ENCODE measurements at regions not wholly inside any gene's neighbourhood (a gene's known extent, or its start where the extent isn't known, plus 50 kb on each side); places are given as distances from the start of the nearest gene placed in this dataset.
"Not testable (repeated sequence)": the region's sequence is repeated elsewhere in the genome, so short reads cannot be mapped to it uniquely, and the experiment has no call there.

DNA sequence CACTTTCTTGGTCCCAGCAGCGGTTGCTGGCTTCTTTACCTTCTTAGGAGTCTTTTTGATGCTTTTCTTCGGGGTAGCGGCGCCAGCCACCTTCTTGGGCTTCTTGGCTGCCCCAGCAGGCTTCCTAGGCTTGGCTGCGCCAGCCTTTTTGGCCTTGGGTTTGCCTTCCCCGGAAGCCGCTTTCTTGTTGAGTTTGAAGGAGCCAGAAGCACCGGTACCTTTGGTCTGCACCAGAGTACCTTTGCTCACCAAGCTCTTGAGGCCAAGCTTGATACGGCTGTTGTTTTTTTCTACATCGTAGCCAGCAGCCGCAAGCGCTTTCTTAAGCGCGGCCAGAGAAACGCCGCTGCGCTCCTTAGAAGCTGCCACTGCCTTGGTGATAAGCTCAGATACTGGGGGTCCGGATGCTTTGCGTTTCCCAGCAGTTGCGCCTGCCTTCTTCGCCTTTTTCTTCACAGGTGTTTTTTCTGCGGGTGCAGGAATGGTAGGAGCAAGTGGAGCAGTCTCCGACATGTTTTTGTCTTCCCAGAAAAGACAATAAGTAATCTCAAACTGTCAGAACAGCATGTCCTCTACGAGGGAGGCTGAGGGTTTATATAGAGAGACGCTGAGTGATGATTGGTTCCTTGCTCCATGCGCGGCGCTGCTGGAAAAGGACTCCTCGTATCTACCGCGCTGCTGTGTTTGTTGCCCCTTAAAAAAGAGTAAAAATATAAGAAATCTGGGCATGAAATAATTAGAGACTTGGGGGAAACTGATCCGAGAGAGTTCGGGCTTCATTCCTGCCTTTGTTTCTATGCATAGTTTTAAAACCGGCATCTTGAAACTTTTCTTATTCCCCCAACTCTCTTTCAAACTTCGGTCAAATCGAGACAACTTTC lies 130.3 kb upstream of the BTN3A2 start:
- DNase-seq (ENCODE audit: low spot score) = peak; percentile 90

DNA sequence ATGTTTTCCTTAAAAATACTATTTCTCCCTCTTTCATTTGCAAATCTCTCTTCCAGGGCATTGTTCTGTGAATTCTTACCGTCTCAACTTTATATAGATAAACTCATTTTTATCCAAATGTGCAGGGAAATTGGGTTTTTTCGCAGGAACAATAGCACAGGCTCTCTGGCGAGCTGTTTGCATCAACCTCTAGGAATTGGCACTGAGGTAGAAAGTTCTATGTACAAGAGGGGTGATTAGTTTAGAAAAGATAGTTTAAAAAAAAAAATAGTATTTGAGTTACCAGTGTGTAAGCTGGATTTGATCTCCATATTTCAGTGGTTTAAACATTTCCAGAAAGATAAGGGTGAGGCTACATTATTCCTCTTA lies 129.7 kb upstream of the BTN3A2 start:
- peak; percentile 42 for DNase-seq (ENCODE audit: low spot score)

- DNase-seq (ENCODE audit: low spot score) = not testable (repeated sequence)
Observed at GRCh38 chr6:26239415-26239814, 125.6 kb upstream of the BTN3A2 start.

DNA sequence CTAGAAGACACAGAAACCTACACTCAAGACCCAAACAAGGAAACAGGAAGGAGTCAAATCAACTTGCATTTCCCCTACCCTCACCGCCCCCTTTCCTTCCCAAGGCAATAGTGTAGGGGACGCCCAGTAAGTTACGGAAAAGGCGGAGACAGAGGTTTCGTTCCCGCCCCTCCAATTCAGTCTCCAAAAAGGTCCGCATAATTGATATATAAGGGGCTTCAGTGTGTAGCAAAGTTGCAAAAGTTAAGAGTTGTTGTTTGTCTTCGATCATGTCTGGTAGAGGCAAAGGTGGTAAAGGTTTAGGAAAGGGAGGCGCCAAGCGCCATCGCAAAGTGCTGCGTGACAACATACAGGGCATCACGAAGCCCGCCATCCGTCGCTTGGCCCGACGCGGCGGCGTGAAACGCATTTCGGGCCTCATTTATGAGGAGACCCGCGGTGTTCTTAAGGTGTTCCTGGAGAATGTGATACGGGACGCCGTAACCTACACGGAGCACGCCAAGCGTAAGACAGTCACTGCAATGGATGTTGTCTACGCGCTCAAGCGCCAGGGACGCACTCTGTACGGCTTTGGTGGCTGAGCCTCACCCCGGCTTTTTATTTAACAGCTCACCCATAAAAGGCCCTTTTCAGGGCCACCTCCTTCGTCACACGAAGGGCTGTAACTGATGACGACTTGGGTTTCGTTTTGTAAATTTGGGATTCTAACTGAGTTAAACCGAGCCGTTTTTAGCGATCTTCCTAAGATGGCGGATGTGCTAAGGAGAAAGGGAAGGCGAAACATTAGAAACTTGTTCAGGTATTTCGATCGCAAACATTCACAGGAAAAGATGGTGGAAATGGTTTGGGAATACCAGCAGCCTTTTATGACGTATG lies 124.6 kb upstream of the BTN3A2 start:
- DNase-seq (ENCODE audit: low spot score) = no peak

DNA sequence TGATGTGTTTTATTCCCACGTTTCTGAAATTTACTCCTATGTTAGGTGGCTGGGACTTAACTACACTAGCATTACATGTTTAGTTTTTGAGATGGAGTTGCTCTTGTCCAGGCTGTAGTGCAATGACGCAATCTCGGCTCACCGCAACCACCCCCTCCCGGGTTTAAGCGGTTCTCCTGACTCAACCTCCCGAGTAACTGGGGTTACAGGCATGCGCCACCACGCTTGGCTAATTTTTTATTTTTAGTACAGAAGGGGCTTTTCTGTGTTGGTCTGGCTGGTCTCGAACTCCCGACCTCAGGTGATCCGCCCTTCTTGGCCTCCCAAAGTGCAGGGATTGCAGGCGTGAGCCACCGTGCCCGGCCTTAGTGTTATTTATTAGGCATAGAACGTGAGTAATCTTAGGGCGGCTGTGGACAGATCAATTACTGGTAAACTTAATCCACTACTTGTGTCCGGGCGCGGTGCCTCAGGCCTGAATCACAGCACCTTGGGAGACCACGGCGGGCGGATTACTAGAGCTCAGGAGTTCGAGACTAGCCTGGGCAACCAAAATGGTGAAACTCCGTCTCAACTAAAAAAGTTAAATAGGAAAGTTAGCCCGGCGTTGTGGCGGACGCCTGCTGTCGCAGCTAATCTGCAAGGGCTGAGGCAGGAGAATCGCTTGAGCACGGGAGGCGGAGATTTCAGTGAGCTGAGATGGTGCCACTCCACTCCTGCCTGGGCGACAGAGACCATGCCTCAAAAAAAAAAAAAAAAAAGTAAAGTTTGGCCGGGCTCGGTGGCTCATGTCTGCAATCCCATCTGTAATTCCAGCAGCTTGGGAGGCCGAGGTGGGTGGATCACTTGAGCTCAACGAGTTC lies 123.7 kb upstream of the BTN3A2 start:
- DNase-seq (ENCODE audit: low spot score) = no peak

DNA sequence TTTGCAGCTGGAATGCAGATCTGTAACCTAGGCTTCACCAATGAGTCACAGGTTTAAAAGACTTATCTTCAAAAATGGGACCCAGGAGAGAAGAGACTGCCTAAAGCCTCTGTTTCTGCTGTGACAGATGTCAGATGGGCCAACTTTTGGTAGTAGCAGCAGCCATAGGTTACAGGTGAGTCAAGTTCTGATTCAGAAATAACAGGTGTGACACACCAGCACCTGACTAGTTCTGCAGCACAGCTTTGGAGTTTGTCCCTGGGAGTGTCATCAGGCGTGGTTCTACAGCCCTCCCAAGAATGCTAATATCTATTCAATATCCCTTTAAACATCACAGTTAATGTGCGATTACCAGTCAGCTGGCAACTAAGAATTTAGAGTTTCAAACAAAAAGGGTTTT lies 121.9 kb upstream of the BTN3A2 start:
- no peak for DNase-seq (ENCODE audit: low spot score)

- DNase-seq (ENCODE audit: low spot score) = no peak
Observed at GRCh38 chr6:26243752-26244151, 121.2 kb upstream of the BTN3A2 start.

DNA sequence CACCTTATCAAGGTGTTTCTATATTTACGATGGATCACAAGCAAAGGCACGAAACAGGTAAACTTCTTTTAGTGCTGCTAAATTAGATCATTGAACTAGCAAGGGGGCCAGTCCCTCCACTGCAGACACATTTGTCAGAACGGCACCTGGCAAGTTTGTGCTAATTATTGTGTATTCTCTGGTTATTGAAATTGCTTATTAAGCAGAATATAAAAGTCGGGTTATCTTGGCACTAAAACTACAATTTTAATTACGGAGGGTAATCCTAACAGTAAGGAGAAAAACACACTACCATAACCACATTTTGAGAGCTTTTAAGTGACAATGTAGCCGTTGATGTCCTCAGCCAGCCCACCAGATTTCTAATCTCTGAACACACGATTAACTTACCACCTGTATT lies 118.9 kb upstream of the BTN3A2 start:
- no peak for DNase-seq (ENCODE audit: low spot score)

DNA sequence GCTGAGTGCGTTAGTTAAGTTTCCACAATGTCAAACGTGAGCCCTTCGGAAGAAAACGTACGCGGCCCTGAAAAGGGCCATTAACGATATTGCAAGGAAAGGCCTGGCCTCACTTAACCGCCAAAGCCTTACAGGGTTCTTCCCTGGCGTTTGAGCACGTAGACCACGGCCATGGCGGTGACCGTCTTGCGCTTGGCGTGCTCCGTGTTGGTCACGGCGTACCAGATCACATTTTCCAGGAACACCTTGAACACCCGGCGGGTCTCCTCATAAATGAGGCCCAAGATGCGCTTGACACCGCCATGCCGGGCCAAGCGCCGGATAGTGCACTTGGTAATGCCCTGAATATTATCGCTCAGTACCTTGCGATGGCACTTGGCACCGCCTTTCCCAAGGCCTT lies 118.4 kb upstream of the BTN3A2 start:
- DNase-seq (ENCODE audit: low spot score) = no peak

- no peak for DNase-seq (ENCODE audit: low spot score)
Observed at GRCh38 chr6:26249707-26249956, 115.4 kb upstream of the BTN3A2 start.

DNA sequence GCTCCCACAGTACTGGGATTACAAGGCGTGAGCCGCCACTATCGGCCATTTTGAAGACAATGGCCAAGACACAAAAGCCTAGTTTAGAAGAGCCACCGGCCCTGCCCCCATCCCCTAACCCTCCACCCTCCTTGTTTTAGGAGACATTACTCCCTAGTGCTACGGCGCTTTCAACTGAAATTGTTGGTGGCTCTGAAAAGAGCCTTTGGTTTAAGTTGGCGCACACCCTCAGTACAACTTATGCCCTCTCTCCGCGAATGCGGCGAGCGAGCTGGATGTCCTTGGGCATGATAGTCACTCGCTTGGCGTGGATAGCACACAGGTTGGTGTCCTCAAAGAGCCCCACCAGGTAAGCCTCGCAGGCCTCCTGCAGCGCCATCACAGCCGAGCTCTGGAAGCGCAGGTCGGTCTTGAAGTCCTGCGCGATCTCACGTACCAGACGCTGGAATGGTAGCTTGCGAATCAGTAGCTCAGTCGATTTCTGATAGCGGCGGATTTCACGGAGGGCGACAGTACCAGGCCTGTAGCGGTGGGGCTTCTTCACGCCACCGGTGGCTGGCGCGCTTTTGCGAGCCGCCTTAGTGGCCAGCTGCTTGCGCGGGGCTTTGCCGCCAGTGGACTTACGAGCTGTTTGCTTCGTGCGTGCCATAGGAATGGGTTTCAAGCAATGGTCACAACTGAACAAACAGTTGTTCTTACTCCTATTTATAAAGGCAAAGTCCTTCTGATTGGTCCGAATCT lies 114.9 kb upstream of the BTN3A2 start:
- DNase-seq (ENCODE audit: low spot score) = peak; percentile 87

DNA sequence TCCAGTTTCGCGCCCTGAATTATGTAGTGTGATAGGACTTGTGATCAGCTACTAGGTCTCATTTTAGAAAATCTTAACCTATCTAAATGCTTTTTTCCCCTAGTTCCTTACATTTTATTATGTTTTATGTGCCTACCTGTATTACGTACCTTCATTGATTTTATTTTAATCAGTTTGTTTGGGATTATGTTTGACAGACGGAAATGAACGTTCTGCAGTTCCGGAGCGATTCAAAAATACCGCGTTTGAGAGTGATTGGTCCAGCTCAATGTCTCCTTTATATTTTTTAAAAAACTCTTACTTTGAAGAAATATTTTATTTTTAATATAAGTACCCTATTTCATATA lies 114.3 kb upstream of the BTN3A2 start:
- DNase-seq (ENCODE audit: low spot score) = no peak

GRCh38 chr6:26251354-26252076 lies 113.5 kb upstream of the BTN3A2 start:
- peak; percentile 91 for DNase-seq (ENCODE audit: low spot score)

DNA sequence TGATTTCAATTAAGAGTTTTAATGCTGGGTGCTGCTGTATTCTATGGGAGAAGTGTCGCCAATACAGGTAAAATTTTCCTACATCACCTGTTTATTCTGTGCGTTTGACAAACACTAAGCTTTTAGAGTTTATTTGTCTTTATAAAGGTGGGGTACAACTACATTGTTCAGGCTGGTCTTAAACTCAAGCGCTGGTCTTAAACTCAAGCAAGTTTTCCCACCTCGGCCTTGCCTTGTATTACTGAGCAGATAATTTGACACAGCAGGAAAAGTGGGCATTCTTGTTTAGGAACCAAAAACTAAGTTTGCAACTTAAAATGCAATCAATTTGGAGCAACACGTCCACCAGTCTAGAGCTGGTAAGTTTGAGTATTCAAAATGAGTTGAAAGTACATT lies 112.9 kb upstream of the BTN3A2 start:
- no peak for DNase-seq (ENCODE audit: low spot score)

GRCh38 chr6:26254724-26255123 lies 110.3 kb upstream of the BTN3A2 start:
- DNase-seq (ENCODE audit: low spot score) = no peak

DNA sequence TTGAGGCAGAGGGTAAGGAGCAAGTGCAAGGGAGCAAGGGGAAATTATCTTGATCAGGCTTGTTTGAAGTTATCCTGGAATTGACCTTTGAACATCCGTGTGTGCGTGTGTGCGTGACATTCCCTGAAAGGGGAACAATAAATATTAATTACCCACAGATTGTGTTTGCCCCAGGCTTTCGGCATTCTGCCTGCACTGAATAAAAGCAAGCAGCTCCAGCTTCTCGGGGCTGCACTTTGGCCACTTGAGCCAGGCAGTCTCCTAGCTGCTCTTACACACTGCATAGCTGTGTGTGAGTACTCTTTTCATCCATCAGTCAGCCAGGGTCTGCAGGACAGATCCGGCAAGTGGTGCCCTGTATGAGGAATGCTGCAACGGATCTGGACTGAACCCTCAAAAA lies 107.7 kb upstream of the BTN3A2 start:
- DNase-seq (ENCODE audit: low spot score) = no peak

DNA sequence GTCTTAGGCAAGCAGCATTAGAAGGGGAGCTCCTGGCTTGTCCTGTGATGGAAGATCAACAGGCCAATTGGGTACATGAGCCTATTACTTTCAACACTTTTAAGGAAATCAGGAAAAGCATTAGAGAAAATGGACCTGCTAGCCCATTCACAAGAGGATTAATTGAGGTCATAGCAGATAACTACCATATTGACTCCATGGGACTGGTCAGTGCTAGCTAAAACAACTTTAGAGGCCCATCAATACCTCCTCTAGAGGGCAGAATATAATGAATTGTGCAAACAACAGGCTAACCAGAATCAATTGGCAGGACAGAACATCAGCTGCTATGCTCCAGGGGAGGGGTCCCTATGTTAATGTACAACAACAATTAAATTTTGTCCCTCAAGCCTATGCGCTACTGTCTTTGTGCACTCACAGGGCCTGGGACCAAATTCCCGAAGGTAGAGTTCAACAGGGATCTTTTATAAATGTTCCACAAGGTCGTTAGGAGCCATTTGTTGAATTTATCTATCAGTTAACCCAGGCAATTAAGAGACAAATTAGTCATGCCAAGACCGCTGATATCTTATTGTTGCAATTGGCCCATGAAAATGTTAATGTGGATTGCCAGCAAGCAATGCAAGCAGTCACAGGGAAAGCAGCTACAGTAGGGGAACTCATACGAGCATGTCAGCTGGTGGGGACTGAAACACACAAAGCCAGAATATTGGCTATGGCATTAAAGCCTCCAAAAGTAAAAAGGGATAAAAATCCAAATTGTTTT lies 106.6 kb upstream of the BTN3A2 start:
- no peak for DNase-seq (ENCODE audit: low spot score)

DNA sequence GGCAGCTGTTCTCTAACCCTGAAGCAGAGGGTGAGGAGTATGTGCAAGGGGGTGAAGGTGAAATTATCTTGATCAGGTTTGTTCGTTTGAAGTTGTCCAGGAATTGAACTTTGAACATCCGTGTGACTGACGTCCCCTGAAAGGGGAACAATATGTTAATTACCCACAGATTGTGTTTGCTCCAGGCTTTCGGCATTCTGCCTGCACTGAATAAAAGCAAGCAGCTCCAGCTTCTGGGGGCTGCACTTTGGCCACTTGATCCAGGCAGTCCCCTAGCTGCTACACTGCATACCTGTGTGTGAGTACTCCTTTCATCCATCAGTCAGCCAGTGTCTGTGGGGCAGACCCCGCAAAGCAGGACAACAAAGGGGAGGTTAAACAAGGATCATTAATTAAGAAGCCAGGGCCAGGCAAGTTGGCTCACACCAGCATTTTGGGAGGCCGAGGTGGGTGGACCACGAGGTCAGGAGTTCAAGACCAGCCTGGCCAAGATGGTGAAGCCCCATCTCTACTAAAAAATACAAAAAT lies 104.8 kb upstream of the BTN3A2 start:
- no peak for DNase-seq (ENCODE audit: low spot score)

DNA sequence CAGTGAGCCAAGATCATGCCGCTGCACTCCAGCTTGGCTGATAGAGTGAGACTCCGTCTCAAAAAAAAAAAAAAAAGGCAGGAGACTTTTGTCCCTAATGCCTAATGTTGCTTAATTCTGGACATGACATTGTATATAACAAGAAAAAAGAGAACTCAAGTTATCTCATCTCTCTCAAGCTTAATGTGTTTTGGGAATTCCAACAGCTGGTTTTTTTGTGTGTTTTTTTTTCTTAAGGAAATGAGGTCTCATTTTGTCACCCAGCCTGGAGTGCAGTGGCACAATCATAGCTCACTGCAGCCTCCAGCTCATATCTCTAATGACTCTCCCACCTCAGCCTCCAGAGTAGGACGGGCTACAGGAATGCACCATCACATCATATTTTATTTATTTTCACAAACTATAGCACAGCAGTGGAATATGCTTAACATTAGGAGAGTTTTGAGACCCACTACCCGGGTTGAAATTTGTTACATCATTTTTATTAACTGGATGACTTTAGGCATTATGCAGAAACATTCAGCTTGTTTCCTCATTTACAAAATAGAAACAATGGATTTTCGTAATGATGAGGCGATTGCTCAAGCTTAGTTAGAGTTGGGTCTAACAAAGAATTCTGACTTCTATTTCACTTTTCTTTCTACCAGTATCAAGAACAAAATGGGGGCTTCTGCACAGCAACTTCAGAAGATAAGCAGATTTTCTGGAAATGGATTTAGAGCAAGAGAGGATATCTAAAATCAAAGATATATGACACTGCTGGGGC lies 104.1 kb upstream of the BTN3A2 start:
- no peak for DNase-seq (ENCODE audit: low spot score)

All from cerebellar cortex (tissue), 1 donor.